ENCODE measurements at regions not wholly inside any gene's neighbourhood (a gene's known extent, or its start where the extent isn't known, plus 50 kb on each side); places are given as distances from the start of the nearest gene placed in this dataset.

DNA sequence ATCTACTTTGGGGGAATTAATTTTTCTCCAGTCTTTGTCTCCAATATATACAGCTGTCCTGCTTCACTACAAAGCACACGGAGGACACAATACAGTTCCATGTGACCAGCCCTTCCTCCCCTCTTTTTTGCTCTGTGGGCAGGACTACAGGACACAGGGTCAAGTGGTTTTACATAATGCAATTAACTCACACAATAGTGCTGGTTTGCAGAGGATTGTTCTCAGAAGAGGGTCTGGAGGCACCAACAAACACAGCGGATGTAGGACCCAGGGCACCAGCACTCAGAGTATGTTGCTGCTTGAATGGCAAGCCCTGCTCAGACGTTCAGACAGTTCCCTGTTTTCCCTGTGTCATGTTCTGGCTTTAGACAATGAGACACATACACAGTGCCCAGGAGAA, 52.0 kb upstream of the NPTX2 start:
- DNase-seq (ENCODE audit: low read depth): no peak

DNA sequence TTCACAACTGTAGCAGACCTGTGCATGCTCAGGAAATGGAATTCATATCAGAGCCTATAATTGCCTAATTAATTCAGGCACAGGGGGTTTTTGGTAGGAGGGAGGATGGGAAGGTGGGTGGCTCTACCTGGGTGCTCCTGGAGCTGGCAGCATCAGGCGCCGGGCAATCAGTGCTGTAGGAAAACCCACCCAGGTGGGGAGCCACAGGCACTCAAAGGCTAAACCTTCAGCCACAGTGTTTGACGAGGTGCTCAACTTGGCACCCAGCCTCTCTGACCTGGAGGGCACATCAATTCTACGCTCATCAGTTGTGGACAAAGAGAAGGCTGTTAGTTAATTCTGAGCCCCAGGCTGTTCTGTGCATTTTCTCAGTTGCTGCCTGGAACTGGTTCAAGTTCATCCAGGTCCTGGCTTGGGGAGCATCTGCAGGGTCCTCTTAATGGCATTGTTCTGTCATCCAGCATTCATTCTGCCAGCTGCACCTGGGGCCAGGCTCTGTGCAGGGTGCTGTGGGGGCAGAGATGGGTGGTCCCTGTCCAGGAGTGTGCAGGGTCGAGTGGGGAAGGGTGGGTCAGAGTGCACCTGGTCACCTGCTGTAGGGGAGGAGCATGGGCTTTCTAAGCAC, 54.1 kb upstream of the NPTX2 start:
- no peak for DNase-seq (ENCODE audit: low read depth)

DNA sequence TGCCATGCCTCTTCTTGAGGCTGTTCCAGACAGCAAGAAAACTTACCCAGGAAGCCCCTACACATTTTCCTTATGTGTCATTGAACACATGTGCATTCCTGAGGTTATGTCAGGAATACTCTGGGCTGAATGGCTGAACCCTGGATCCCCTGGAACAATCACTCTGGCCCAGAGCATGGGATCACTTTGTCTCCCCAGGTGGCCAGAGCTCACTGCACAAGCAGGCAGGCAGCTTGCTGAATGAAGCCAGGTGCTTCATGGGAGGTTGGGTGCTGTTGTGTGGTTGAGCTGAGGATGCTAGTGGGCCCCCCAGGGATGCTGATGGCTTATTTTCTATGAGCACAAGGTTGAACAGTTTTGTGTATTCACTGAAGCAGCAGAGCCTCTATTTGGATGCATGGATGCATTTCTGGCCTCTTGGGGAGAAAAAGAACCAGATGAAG, 54.7 kb upstream of the NPTX2 start:
- DNase-seq (ENCODE audit: low read depth): no peak

DNA sequence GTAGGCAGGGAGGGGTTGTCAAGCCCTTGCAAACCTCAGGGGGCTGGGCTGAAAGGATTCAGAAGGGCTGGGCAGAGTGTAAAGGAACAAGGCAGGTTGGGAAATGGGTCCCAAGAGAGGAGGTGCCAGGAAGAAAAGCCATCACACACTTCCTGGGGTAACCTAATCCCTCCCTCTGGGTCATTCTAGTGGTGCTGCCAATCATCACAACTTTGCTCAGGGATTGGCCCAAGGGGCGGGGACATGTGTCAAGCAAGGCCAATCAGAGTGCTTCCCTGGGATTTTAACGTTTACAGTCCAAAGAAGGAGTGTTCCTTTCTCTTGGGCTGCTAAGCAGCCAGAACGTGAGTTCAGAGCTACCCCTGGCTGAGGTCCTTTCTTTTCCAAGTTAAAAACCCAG, 57.1 kb upstream of the NPTX2 start:
- no peak for DNase-seq (ENCODE audit: low read depth)

DNA sequence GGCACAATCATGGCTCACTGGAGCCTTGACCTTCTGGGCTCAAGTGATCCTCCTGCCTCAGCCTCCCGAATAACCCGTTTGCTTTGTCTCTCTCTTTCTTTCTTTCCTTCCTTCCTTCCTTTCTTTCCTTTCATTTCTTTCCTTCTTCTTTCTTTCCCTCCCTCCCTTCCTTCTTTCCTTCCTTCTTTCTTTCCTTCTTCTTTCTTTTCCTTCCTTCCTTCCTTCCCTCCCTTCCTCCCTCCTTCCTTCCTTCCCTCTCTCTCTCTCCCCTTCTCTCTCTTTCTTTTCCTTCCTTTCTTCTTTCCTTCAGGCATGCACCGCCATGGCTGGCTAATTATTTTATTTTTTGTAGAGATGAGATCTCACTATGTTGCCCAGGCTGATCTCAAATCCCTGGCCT, 57.9 kb upstream of the NPTX2 start:
- no peak for DNase-seq (ENCODE audit: low read depth)

DNA sequence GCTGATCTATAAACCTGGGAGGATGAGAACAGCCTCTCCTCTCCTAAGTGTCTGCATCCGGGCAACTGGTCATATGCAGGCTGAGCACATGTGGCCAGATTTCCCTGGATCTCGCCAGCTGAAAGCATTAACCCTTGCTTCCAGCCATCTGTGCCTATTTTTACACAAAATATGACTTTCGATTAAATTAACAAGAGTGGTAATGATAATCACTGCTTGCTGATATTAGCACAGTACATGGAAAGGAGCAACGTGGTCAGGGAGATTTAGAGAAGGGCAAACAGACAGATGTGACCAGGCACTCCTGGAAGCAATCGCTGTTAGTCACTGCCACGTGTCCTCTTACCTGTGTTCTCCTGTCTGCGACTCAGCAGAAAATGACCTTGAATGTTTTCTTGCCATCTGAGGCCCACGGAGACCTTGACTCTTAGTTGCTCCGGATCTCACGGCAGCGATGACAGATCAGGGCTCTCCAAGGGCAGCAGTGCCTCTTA, 59.5 kb upstream of the NPTX2 start:
- DNase-seq (ENCODE audit: low read depth): no peak

DNA sequence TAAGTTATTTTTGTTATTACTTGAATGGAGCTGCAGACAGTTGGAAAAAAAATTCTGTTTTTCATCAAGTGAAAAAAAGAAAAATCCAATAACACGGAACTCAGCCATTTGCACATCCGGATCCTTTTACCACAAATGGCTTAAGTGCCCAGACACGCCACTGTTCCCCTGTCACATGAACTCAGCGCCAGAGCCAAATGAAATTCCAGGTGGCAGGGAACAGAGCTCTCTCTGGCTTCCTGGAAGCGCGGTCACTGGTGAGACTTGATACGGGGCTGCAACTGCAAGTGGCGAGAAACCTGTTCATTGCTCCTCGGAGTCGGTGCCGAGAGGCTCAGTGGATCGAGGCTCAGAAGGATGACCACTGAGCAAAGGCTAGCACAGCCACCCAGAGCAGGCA, 60.8 kb upstream of the NPTX2 start:
- no peak for DNase-seq (ENCODE audit: low read depth)

DNA sequence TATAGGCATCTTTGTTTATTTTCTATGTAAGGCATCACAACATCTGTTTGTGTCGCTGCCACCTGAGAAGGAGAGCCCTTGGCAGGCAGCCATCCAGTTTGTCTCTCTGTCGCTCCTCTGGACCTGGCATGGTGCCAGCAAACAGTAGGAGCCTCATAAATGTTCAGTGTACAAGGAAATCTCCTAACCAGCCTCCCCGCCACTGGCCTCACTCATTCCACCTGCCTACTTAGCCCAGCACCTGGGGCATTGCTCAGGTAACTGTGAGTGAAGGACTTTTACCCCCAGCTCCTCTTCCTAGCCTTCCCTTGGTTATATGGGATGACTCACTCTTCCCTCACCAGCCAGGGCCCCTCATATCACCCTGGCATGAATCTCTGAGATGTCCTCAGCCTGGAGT, 61.7 kb upstream of the NPTX2 start:
- DNase-seq (ENCODE audit: low read depth): no peak

DNA sequence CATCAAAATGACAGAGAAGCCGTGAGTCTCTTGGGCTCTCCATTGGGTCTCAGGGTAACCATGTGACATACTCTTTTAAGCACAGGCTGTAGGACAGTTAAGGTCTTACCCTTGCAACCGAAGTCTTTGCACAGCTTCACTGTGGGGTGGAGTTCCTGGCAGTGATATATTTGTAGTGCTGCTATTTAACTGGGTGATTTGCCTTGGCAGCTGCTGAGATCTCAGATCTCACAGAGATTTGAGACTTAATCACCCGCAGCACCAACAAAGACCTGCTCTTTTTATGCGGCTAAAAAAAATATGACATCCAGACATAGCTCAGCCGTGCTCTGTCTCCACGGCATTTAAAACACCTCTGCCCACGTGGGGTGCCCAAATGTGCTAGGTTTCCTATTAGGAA, 63.4 kb upstream of the NPTX2 start:
- no peak for DNase-seq (ENCODE audit: low read depth)

DNA sequence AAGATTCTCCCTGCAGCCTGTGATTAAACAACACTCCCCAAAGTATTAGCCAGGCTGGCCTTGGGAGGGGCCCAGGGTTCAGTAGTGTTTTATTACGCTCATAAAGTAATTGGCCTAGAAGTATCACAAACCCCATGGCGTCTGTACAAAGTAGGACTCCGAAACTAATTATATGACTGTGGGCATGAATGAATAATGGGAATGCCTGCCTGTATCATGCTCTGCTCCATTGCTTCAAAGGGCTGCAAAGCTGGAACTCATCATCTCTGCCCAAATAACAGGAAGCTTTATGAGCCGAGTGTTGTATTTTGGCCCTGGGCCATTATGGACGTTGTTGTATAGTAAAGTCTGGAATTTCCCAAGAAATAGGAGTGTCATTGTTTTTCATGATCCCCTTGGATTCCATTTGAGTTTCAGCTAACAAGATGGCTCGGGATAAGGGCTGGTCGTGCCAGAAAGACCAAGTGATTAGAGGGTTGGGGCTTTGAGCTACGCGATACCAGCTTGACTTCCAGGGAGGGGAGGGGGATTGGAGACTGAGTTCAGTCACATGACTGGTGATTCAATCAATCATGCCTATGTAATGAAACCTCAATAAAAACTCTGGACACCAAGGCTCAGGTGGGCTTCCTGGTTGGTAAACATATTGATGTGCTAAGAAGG, 65.3 kb upstream of the NPTX2 start:
- DNase-seq (ENCODE audit: low read depth): no peak

DNA sequence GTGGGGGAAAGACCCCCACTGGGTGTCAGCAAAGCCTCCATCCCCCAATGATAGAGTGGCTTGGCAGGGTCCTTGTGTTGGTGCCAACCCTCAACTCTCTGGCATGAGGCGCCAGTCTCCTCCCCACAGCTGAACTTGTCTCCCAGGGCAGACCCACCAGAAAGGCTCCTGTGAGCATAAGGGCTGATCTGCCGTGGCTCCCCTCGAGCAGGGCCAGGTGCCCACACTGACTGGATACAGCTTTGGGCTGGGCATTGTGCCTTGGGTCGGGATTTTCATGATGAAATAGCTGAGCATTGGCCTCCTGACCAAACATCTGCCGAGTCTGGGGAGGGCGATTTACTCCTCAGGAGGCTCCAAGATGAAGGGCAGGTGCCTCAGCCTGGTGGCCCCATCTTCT, 68.1 kb upstream of the NPTX2 start:
- no peak for DNase-seq (ENCODE audit: low read depth)

DNA sequence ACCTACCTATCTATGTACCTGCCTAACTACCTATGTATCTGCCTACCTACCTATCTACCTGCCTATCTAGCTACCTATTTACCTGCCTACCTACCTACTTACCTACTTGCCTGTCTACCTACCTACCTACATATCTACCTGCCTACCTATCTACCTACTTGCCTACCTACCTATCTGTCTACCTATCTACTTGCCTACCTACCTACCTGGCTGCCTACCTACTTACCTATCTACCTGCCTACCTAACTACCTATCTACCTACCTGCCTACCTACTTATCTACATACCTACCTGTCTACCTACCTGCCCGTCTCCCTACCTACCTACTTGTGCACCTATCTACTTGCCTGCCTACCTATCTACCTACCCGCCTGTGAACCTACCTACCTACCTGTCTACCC, 68.7 kb upstream of the NPTX2 start:
- DNase-seq (ENCODE audit: low read depth): no peak

DNA sequence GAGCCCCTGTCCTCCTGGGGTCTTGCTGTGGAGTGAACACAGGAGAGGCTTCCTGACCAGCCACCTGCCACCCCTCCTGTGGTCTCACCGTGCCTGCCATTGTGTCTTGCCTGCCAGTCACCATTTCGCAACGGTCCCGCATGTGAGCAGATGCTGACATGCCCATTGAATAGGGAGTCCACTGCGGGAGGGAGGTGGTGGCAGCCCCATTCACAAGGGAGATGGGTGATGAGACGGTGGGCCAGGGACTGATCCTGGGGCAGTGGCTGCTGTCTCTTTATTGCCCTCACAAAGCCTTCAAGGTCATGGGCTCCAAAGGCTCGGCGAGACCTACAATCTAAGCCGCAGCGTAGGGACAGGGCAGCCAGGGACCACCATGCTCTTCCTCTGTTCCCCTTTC, 76.0 kb upstream of the NPTX2 start:
- no peak for DNase-seq (ENCODE audit: low read depth)

DNA sequence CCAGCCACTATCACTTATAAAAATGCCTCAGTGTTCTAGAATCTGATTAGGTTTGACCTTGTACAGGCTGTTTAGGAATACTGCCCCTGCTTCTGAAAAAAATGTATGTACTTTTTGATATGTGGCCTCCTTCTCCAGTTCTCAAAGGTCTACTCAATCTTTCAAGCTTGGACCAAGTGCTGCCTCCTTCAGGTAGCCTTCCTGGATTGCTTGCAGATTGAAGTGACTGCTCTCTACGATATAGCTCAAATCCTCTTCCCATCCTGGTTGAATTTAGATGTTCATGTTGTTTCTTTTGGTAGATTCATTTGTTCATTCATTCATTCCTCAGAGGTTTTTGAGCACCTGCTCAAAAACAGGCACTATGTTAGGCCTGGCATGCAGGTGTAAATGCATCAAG, 77.2 kb upstream of the NPTX2 start:
- no peak for DNase-seq (ENCODE audit: low read depth)

DNA sequence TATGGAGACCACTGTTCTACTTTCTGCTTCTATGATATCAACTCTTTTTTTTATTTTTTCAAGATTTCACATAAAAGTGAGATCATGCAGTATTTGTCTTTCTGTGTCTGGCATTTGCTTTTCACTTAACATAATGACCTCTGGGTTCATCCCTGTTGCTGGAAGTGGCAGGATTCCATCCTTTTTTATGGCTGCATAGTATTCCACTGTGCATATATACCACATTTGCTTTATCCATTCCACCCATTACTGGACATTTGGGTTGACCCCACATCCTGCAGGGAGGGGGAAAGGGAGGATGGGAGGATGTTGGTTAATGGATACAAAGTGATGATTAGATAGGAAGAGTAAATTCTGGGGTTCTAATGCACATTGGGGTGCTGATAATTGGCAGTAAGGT, 80.3 kb upstream of the NPTX2 start:
- no peak for DNase-seq (ENCODE audit: low read depth)

DNA sequence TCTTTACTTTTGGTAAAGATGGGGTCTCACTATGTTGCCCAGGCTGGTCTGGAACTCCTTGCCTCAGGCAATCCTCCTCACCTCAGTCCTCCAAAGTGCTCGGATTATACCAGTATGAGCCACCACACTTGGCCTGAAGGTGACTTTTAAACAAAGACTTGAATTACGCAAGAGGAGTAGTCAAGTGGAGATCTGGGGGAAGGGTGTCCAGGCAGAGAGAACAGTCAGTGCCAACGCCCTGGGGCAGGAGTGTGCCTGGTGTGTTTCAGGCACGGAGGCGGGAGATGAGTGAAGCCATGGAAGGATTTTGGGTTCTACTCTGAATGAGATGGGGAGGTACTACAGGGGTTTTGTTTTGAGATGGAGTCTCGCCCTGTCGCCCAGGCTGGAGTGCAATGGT, 82.6 kb upstream of the NPTX2 start:
- no peak for DNase-seq (ENCODE audit: low read depth)

DNA sequence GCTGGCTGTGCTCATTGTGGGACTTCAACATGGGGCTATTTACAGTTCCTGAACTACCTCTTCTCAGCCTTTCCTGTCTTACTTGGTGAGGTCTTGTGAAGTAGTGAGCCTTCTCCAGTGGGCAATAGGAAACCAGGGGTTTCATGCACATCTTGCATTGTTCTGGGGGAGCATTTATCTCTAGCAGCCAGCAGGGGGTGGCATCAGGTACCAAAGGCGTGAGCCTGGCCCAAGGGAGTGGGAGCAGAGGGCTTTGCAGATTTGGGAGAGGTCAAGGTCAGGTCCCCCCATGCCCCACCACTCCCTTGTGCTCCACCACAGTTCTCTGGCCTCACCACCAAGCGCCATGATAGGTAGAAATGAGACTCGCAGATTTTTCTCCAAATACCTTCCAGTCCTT, 85.4 kb upstream of the NPTX2 start:
- DNase-seq (ENCODE audit: low read depth): no peak

DNA sequence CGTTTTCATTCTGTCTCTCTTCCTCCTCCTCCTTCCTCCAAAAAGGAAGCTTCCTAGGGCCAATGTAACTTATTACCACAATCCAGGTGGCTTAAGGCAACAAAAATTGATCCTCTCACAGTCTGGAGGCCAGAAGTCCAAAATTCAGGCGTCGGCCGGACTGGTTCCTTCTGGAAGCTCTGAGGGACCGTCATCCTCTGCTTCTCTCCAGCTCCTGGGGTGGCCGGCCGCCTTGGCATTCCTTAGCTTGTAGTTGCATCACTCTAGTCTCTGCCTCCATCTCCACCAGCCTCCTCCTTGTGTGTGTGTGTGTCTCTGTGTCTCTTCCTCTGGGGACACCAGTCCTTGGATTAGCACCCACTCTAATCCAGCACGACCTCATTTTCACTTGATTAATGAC, 89.0 kb upstream of the NPTX2 start:
- no peak for DNase-seq (ENCODE audit: low read depth)

DNA sequence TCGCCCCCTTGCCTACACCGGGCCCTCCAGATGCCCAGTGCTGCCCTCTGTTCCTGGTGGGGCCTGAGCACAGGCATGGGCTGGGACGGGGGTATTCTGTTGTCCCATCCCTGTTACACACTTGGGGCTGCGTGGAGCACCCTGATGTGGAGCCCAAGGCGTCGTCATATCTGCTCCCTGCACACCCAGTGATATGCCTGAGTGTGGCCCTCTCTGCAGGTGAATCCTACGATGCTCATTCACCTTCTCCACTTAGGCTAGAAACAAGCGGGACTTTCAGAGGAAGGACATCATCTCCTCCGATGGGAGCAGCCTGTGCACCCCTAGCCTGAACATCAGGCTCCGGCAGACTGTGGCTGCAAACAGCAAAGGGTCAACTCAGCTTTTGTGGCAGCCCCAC, 91.0 kb upstream of the NPTX2 start:
- no peak for DNase-seq (ENCODE audit: low read depth)

DNA sequence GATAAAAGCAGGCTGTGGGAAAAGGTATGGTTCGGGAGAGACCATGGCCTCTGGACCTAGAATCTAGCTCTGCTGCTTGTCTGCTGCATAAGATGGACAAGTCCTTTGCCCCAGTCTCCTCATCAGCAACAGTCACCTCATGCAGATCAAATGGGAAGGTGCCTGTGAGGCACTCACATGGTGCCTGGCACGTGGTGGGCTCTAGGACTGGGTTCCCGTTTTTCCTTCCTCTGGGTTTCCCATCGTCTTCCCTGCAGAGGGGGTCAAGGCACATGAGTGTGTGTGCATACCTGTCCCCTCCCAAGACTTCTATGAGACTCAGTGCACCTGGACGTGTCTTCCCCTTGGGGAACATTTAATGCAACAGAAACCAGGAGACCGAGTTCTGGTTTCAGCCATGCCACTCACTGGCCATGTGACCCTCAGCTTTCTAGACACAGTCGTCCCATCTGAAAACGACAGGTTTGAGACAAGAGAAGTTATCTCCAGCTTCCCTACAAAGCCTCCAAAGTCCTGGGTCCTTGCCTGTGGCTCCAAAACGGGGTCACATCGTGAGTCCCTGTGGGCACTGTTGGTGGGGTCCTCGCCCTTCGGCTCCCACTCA, 95.9 kb upstream of the NPTX2 start:
- no peak for DNase-seq (ENCODE audit: low read depth)

DNA sequence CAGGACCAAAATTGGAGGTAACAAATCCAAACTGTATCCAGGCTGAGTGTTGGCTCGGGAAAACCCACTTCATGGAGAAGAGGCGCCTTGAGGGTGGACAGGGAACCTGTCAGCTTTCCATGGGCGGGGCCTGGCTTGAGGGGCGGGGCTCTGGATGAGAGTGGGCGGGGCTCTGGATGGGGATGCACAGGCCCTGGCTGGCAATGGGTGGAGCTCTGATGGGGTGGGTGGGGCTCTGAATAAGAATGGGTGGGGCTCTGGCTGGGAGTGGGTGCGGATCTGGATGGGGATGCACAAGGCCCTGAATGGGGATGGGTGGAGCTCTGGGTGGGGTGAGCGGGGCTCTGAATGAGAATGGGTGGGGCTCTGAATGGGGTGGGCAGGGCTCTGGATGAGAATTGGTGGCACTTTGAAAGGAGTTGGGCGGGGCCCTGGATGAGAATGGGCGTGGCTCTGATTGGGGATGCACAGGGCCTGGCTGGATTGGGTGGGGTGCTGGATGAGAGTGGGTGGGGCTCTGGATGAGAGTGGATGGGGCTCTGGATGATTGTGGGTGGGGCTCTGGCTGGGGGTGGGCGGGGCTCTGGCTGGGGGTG, 96.6 kb upstream of the NPTX2 start:
- DNase-seq (ENCODE audit: low read depth): no peak

DNA sequence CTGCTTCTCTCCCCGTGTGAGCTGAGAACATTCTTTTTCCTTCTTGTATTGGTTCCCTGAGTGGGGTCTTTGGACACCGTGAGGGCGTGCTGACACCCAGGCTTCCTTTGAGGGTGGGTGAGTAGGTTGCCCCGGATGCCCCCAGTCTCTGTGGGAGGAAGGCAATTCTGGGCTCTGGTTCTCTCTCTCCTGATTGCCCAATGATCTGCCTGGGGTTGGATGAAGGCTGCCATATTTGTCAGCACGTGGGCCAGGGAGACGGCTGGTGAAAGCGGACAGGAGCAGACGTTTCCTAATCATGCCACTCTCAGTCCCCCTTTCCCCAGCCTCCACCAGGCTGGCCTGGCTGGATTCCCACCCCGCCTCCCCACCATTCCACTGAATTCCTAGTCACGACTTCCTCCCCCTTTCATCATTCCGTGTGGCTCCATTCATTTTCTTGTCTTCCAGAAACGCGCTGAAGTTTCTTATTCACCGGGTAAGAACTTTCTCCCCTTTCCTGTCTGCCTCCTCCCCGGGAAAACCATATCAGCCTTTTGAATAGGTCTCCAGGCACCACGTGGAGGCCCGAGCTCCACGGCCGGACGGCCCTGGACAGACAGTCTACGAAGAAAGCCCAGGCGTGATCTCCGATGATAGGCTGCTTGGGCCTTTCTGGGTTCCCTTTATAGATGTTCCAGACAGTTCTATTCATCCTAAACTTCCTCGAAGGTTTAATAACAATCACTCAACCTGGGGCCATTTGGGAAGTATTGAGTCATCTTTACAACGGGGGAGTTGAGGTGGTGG, 98.7 kb upstream of the NPTX2 start:
- no peak for DNase-seq (ENCODE audit: low read depth)

DNA sequence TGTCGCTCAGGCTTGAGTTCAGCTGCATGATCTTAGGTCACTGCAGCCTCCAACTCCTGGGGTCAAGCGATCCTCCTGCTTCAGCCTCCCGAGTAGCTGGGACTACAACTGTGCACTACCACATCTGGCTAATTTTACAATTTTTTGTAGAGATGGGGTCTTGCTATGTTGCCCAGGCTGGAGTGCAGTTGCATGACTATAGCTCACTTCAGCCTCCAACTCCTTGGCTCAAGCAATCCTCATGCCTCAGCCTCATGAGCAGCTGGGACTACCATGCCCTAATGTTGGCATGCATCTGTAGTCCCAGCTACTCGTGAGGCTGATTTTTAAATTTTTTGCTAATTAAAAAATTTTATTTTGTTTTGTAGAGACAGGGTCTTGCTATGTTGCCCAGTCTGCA, 101.9 kb upstream of the NPTX2 start:
- no peak for DNase-seq (ENCODE audit: low read depth)
